ENCODE measurements at regions not wholly inside any gene's neighbourhood (a gene's known extent, or its start where the extent isn't known, plus 50 kb on each side); places are given as distances from the start of the nearest gene placed in this dataset.

DNA sequence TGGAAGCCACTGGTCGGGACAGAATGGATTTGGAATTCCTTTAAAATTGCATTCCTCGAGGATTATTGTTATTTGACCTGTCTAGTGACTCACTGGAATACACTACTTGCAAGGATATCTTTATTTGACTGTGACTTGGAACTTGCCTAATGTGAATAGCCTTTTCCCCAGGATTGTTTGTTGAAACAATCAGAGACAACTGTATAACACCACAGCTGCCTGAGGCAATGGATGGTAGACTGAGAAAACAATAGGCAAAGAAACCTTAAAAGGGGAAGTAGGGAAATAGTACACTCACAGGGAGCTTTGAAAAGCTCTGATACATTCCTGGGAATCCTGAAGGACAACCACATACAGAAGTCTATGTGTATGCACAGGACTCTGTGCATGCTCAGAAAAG, 465.3 kb downstream of the BMP2 start:
- no peak overlapping the region for H3K27ac ChIP-seq (ENCODE audit: low read length)
- peaks cover 2 to 6% of the 10 kb centered on the region in 2 donors for H3K9me3 ChIP-seq (ENCODE audit: control insufficient read depth in 2 of 2, low read length in 2 of 2)
- no peak overlapping the region for H3K4me3 ChIP-seq (ENCODE audit: low read length in 2 of 2)
- no peaks in the 10 kb centered on the region for H3K4me1 ChIP-seq (ENCODE audit: control insufficient read depth, insufficient read depth, low read length)
- H3K36me3 ChIP-seq (ENCODE audit: control insufficient read depth in 2 of 2, insufficient read depth in 2 of 2, low read length in 2 of 2) = no peaks in the 10 kb centered on the region
- H3K9ac ChIP-seq (ENCODE audit: low read length in 2 of 2) = no peak overlapping the region
- H3K27me3 ChIP-seq (ENCODE audit: control insufficient read depth in 1 of 2, insufficient read depth in 2 of 2, low read length in 2 of 2) = no peaks in the 10 kb centered on the region

DNA sequence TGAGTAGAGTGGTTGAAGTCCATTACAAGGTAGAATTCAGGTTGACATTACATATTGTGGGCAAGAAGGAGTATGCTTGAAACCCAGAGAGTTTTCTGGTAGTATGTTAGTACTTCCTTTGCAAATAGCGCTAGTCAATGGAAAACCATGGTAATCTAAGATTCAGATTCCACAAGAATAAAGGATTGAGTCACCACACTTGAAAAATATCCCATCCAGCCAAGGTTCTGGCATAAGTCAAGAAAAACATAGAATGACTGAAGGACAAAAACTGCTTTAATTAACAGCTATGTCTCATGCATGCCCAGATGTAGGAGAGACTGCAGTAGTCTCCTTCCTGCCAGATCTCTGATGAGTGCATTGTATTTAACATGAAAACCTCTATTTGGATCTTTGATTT, 469.8 kb downstream of the BMP2 start:
- no peak overlapping the region for H3K9ac ChIP-seq (ENCODE audit: low read length in 2 of 2)
- no peaks in the 10 kb centered on the region for H3K4me1 ChIP-seq (ENCODE audit: control insufficient read depth, insufficient read depth, low read length)
- no peaks in the 10 kb centered on the region for H3K27me3 ChIP-seq (ENCODE audit: control insufficient read depth in 1 of 2, insufficient read depth in 2 of 2, low read length in 2 of 2)
- no peak overlapping the region for H3K27ac ChIP-seq (ENCODE audit: low read length)
- no peak overlapping the region for H3K4me3 ChIP-seq (ENCODE audit: low read length in 2 of 2)
- H3K36me3 ChIP-seq (ENCODE audit: control insufficient read depth in 2 of 2, insufficient read depth in 2 of 2, low read length in 2 of 2) = no peaks in the 10 kb centered on the region
- H3K9me3 ChIP-seq (ENCODE audit: control insufficient read depth in 2 of 2, low read length in 2 of 2) = peaks cover 0 to 6% of the 10 kb centered on the region in 2 donors

DNA sequence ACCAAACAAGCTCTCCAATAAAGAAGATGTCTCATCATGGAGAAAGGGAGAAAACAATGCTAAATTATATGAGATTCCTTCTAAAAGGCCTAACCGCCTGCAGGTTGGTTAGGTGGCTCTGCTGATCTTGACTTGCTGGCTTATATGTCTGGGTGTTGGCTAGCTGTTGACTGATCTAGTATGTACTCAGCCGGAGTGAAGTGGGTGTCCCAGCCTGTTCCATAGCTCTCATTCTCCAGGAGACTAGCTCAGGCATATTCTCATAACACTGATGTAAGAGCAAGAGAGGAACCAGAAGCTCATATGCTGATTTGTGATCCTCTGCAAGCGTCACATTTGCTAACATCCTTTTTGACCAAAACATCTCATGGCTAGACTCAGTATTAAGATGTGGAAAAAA, 473.0 kb downstream of the BMP2 start:
- H3K9me3 ChIP-seq (ENCODE audit: control insufficient read depth in 2 of 2, low read length in 2 of 2) = no peaks in the 10 kb centered on the region

DNA sequence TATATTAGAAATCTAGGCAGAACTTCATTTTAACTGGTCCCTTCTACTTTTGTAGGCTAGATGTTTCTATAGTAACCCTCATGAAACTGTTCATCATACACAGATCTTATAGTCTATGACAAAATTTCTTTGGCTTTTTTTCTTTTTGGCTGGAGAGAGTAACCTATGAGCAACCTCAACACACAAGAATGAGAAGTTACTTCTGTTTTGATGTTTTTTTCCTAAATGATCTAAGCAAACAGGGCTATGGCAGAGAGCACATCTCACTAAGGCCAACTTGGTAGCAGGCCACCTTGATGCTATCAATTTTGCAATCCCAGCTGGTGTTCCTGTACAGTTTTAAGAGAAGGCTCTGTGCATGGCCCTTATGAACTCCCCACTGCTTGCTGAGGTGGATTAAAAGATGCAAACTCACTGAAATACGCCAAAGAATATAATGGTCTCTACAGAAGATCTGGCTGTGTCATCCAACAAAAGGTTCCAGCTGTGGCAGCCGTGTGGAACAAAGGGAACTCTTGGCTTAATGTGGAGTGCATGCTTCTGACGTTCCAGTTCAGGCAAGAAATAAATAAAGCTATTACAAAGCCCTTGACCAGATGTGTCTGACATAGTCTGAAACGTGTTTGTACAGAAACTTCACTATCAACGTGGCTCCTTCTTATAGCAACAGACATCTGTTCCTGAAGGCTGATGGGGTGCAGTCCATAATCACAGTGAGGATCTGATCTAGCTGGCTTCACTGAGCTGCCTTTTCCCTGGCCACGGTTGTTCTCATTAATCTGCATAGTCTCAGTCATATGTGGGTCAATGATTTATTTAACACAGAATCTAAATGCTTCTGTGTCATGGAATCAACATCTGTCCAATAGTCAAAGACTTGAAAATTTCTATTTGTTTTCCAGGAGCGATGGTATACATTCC, 481.1 kb downstream of the BMP2 start:
- Histone ChIP-seq H3K9ac (ENCODE audit: low read length in 2 of 2) (no peak overlapping the region), H3K36me3 (ENCODE audit: control insufficient read depth in 2 of 2, insufficient read depth in 2 of 2, low read length in 2 of 2) (no peaks in the 10 kb centered on the region), H3K9me3 (ENCODE audit: control insufficient read depth in 2 of 2, low read length in 2 of 2) (no peaks in the 10 kb centered on the region), H3K4me1 (ENCODE audit: control insufficient read depth, insufficient read depth, low read length) (no peaks in the 10 kb centered on the region), H3K27me3 (ENCODE audit: control insufficient read depth in 1 of 2, insufficient read depth in 2 of 2, low read length in 2 of 2) (no peaks in the 10 kb centered on the region), H3K27ac (ENCODE audit: low read length) (no peak overlapping the region), H3K4me3 (ENCODE audit: low read length in 2 of 2) (no peak overlapping the region)

More for the DNA sequence above, 473.0 kb downstream of the BMP2 start:
- no peaks in the 10 kb centered on the region for H3K36me3 ChIP-seq (ENCODE audit: control insufficient read depth in 2 of 2, insufficient read depth in 2 of 2, low read length in 2 of 2)
- H3K27me3 ChIP-seq (ENCODE audit: control insufficient read depth in 1 of 2, insufficient read depth in 2 of 2, low read length in 2 of 2) = no peaks in the 10 kb centered on the region
- H3K9ac ChIP-seq (ENCODE audit: low read length in 2 of 2) = no peak overlapping the region
- no peaks in the 10 kb centered on the region for H3K4me1 ChIP-seq (ENCODE audit: control insufficient read depth, insufficient read depth, low read length)
- no peak overlapping the region for H3K27ac ChIP-seq (ENCODE audit: low read length)
- H3K4me3 ChIP-seq (ENCODE audit: low read length in 2 of 2) = no peak overlapping the region

DNA sequence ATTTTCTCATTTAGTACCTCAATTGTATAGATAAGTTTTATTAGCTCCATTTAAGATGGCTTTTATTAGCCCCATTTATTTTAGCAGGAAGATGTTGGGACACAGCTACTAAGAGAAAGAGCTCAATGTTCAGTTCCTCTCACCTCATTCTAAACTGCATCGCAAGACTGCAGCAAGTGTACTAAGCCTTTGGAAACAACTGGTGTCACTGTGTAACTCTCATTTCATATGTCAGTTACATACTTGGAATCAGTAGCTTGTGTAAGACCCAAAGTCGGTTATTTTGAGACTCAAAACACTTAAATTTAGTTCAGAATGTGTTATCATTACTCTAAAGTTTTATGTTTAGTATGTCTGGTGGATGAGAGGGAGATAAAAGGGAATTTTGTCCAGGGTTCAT, 482.9 kb downstream of the BMP2 start:
- Histone ChIP-seq H3K4me1 (ENCODE audit: control insufficient read depth, insufficient read depth, low read length) (no peaks in the 10 kb centered on the region), H3K27me3 (ENCODE audit: control insufficient read depth in 1 of 2, insufficient read depth in 2 of 2, low read length in 2 of 2) (no peaks in the 10 kb centered on the region), H3K4me3 (ENCODE audit: low read length in 2 of 2) (no peak overlapping the region), H3K27ac (ENCODE audit: low read length) (no peak overlapping the region), H3K36me3 (ENCODE audit: control insufficient read depth in 2 of 2, insufficient read depth in 2 of 2, low read length in 2 of 2) (no peaks in the 10 kb centered on the region), H3K9me3 (ENCODE audit: control insufficient read depth in 2 of 2, low read length in 2 of 2) (no peaks in the 10 kb centered on the region), H3K9ac (ENCODE audit: low read length in 2 of 2) (no peak overlapping the region)

DNA sequence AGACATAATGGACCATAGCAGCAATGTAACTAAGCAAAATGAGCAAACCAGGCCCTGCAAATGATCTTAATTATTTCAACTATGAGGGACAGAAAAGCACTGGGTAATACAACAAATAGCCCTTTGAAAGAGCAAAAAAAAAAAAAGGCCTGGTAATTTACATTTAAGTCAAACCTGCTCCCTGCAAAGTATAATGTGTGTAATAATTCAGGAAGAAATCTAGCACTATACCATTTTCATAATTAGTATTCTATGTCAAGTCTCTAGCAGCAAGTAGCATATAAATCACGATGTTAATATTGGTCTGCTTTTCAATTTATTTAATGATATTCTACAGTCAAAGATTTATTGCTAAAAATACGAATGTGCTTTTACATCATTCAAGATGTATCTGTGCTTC, 489.6 kb downstream of the BMP2 start:
- Histone ChIP-seq H3K4me3 (ENCODE audit: low read length in 2 of 2) (no peak overlapping the region), H3K9me3 (ENCODE audit: control insufficient read depth in 2 of 2, low read length in 2 of 2) (no peaks in the 10 kb centered on the region), H3K27ac (ENCODE audit: low read length) (no peak overlapping the region), H3K4me1 (ENCODE audit: control insufficient read depth, insufficient read depth, low read length) (no peaks in the 10 kb centered on the region), H3K27me3 (ENCODE audit: control insufficient read depth in 1 of 2, insufficient read depth in 2 of 2, low read length in 2 of 2) (no peaks in the 10 kb centered on the region), H3K36me3 (ENCODE audit: control insufficient read depth in 2 of 2, insufficient read depth in 2 of 2, low read length in 2 of 2) (no peaks in the 10 kb centered on the region), H3K9ac (ENCODE audit: low read length in 2 of 2) (no peak overlapping the region)

DNA sequence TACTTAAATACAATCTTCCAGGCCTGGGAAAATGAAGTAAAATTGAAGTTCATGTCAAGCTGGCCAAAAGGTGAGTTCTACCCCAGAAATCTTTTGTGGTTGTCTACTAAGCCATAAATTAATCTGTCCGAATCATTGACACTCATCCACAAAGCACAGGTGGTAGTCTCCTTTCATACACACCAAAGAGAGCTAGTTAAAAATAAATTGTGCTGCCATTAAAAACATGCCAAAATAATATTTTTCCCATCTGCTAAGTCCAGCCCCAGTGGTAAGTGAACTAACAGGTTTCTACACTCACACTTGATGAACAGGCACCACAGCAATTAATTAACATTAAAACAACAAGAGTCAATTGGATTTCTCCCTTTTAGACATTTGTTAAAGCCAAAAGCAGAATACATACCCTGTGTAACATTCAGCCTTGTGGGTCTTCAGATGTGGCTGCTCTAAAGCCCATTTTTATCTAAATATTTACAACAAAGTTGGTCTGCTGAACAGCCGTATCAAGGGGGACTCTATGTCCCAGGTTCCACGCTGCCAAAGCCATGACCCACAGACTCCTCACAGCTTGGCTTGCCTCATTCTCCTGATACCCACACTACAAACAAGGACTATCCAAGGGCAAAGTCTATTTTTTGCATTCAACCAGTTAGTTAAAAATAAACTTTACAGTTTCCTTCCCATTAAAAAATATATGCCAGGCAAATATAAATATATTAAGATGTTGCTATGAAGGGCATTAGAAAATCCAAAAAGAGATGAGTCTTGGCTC, 490.4 kb downstream of the BMP2 start:
- H3K36me3 ChIP-seq (ENCODE audit: control insufficient read depth in 2 of 2, insufficient read depth in 2 of 2, low read length in 2 of 2) = no peaks in the 10 kb centered on the region
- H3K27me3 ChIP-seq (ENCODE audit: control insufficient read depth in 1 of 2, insufficient read depth in 2 of 2, low read length in 2 of 2) = no peaks in the 10 kb centered on the region
- no peaks in the 10 kb centered on the region for H3K9me3 ChIP-seq (ENCODE audit: control insufficient read depth in 2 of 2, low read length in 2 of 2)

DNA sequence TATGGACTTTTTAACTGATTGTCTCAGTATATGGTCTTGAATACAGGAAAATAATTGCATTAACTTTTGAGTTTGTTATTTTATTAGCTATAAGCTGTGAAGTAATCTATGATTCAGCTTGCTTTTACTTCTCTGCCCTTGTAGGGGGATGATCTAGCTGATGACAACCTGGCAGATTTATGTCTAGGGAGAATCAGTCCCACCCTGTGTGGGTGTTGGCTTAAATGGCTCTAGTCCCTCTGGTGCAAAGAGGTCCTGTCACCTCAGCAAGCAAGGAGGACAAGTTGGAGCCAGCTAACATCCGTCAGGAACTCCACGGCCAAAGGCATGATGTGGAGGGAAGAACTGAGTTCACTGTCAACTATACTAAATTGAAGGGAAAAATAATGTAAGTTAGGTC, 495.3 kb downstream of the BMP2 start:
- H3K27ac ChIP-seq (ENCODE audit: low read length) = no peak overlapping the region
- no peak overlapping the region for H3K9ac ChIP-seq (ENCODE audit: low read length in 2 of 2)
- H3K4me1 ChIP-seq (ENCODE audit: control insufficient read depth, insufficient read depth, low read length) = no peaks in the 10 kb centered on the region
- H3K36me3 ChIP-seq (ENCODE audit: control insufficient read depth in 2 of 2, insufficient read depth in 2 of 2, low read length in 2 of 2) = no peaks in the 10 kb centered on the region
- H3K4me3 ChIP-seq (ENCODE audit: low read length in 2 of 2) = no peak overlapping the region
- no peaks in the 10 kb centered on the region for H3K27me3 ChIP-seq (ENCODE audit: control insufficient read depth in 1 of 2, insufficient read depth in 2 of 2, low read length in 2 of 2)
- no peaks in the 10 kb centered on the region for H3K9me3 ChIP-seq (ENCODE audit: control insufficient read depth in 2 of 2, low read length in 2 of 2)

More for the DNA sequence above, 490.4 kb downstream of the BMP2 start:
- H3K9ac ChIP-seq (ENCODE audit: low read length in 2 of 2) = no peak overlapping the region
- H3K4me1 ChIP-seq (ENCODE audit: control insufficient read depth, insufficient read depth, low read length) = no peaks in the 10 kb centered on the region
- H3K4me3 ChIP-seq (ENCODE audit: low read length in 2 of 2) = no peak overlapping the region
- H3K27ac ChIP-seq (ENCODE audit: low read length) = no peak overlapping the region

DNA sequence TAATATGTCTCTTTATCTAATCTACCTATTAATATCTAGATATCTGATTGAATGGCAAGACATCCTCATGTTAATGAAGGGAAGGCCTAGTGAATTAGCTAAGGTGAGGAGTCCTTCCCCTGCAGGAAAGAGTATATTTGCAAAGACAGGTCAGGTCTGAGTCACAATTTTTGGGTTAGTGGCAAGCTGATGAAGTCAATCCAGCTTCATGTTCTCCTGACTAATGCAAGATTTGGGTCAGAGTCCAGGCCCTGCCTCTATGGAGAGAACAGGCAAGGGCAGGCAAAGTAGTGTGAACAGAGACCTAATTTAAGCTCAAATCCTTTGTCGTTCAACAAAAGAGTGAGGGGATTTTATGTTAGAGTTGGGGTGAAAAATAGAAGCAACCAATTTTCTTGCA, 496.7 kb downstream of the BMP2 start:
- Histone ChIP-seq H3K4me1 (ENCODE audit: control insufficient read depth, insufficient read depth, low read length) (no peaks in the 10 kb centered on the region), H3K4me3 (ENCODE audit: low read length in 2 of 2) (no peak overlapping the region), H3K9me3 (ENCODE audit: control insufficient read depth in 2 of 2, low read length in 2 of 2) (no peaks in the 10 kb centered on the region), H3K27ac (ENCODE audit: low read length) (no peak overlapping the region), H3K27me3 (ENCODE audit: control insufficient read depth in 1 of 2, insufficient read depth in 2 of 2, low read length in 2 of 2) (no peaks in the 10 kb centered on the region), H3K9ac (ENCODE audit: low read length in 2 of 2) (no peak overlapping the region), H3K36me3 (ENCODE audit: control insufficient read depth in 2 of 2, insufficient read depth in 2 of 2, low read length in 2 of 2) (no peaks in the 10 kb centered on the region)

DNA sequence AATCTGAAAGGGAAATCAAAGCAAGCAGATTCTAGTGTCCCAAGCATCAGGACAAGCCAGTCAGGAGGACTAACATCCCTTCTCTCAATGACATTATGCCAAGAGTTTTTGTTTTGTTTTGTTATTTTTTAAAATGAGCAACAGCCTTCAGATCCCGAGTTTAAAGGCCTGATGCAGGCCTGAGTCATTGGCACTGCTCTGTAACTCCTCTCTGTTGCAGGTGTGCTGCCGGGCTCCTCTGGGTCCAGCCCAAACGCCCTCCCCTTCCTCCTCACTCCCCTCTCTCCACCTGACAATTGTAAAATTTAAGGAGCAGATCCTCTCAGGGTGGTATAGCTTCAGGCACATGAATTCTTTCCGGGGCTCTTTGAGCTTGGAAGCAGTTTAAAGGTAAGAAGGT, 502.0 kb downstream of the BMP2 start:
- Histone ChIP-seq H3K4me1 (ENCODE audit: control insufficient read depth, insufficient read depth, low read length) (no peaks in the 10 kb centered on the region), H3K9ac (ENCODE audit: low read length in 2 of 2) (no peak overlapping the region), H3K4me3 (ENCODE audit: low read length in 2 of 2) (no peak overlapping the region), H3K9me3 (ENCODE audit: control insufficient read depth in 2 of 2, low read length in 2 of 2) (no peaks in the 10 kb centered on the region), H3K27me3 (ENCODE audit: control insufficient read depth in 1 of 2, insufficient read depth in 2 of 2, low read length in 2 of 2) (no peaks in the 10 kb centered on the region), H3K27ac (ENCODE audit: low read length) (no peak overlapping the region), H3K36me3 (ENCODE audit: control insufficient read depth in 2 of 2, insufficient read depth in 2 of 2, low read length in 2 of 2) (no peaks in the 10 kb centered on the region)

DNA sequence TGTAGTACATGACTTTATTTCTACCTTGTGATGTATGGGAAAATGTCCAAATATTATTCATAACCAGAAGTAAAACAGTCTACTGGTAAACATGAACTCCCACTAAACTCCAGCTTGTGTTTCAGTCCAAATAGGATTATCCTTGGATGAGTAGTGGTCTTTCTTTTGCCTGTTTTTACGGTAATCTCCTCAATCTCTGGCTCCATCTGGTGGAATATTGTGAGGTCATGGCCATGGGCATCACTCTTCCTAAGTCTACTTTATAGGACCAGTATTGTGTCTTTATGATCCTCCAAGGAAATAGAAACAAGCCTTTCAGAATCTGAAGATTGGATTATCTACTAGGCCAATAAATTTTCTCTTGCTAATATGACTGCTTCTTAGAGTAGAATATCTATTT, 505.0 kb downstream of the BMP2 start:
- Histone ChIP-seq H3K9me3 (ENCODE audit: control insufficient read depth in 2 of 2, low read length in 2 of 2) (no peaks in the 10 kb centered on the region), H3K4me1 (ENCODE audit: control insufficient read depth, insufficient read depth, low read length) (no peaks in the 10 kb centered on the region), H3K27ac (ENCODE audit: low read length) (no peak overlapping the region), H3K4me3 (ENCODE audit: low read length in 2 of 2) (no peak overlapping the region), H3K36me3 (ENCODE audit: control insufficient read depth in 2 of 2, insufficient read depth in 2 of 2, low read length in 2 of 2) (no peaks in the 10 kb centered on the region), H3K9ac (ENCODE audit: low read length in 2 of 2) (no peak overlapping the region), H3K27me3 (ENCODE audit: control insufficient read depth in 1 of 2, insufficient read depth in 2 of 2, low read length in 2 of 2) (no peaks in the 10 kb centered on the region)
